ENCODE measurements at regions not wholly inside any gene's neighbourhood (a gene's known extent, or its start where the extent isn't known, plus 50 kb on each side); places are given as distances from the start of the nearest gene placed in this dataset.

DNA sequence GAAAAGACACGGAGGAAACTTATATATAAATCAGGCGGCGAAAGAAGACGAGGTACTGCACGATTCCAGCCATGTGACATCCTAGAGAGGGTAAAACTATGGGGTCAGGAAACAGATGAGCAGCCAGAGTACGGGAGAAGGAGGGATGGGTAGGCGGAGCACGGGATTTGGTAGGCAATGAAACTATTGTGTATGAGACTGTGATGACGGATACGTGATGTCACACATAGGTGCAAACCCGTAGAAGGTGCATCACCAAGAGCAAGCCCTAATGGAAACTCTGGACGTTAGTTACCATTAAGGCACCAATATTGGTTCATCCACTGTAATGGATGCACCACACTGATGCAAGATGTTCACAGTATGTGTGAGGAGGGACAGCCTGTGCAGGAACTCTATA, 93.8 kb upstream of the MGMT start:
- Histone ChIP-seq H3K4me3 (ENCODE audit: low read length) (no peak overlapping the region), H3F3A (ENCODE audit: control insufficient read depth, insufficient read depth) (no peaks in the 10 kb centered on the region), H3K9me3 (ENCODE audit: control insufficient read depth, insufficient read depth, low read length) (no peaks in the 10 kb centered on the region), H3K4me1 (ENCODE audit: control insufficient read depth, low read length) (no peaks in the 10 kb centered on the region), H3K4me2 (ENCODE audit: low read length) (no peak overlapping the region), H3K9me2 (replicated peaks; ENCODE audit: control insufficient read depth, low read length) (no peaks in the 10 kb centered on the region), H3K27me3 (ENCODE audit: control insufficient read depth, low read length) (peaks cover 2% of the 10 kb centered on the region; the same call in 1 of the 2 replicates), H3K27ac (ENCODE audit: low read depth, low read length) (no peak overlapping the region), H4K20me1 (ENCODE audit: control insufficient read depth, insufficient read depth, low read depth, low read length) (no peaks in the 10 kb centered on the region), H3K36me3 (ENCODE audit: control insufficient read depth, low read length) (no peaks in the 10 kb centered on the region), H3K79me2 (ENCODE audit: control insufficient read depth, low read length) (no peaks in the 10 kb centered on the region)
- TF ChIP-seq, protein P1, sequence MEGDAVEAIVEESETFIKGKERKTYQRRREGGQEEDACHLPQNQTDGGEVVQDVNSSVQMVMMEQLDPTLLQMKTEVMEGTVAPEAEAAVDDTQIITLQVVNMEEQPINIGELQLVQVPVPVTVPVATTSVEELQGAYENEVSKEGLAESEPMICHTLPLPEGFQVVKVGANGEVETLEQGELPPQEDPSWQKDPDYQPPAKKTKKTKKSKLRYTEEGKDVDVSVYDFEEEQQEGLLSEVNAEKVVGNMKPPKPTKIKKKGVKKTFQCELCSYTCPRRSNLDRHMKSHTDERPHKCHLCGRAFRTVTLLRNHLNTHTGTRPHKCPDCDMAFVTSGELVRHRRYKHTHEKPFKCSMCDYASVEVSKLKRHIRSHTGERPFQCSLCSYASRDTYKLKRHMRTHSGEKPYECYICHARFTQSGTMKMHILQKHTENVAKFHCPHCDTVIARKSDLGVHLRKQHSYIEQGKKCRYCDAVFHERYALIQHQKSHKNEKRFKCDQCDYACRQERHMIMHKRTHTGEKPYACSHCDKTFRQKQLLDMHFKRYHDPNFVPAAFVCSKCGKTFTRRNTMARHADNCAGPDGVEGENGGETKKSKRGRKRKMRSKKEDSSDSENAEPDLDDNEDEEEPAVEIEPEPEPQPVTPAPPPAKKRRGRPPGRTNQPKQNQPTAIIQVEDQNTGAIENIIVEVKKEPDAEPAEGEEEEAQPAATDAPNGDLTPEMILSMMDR (IDR thresholded peaks at IDR 0.05; ENCODE audit: low read depth, low read length, poor library complexity, severe bottlenecking) = no peak
- no peak for TF ChIP-seq EZH2phosphoT487 (IDR thresholded peaks at IDR 0.05; ENCODE audit: borderline replicate concordance, low read length)

DNA sequence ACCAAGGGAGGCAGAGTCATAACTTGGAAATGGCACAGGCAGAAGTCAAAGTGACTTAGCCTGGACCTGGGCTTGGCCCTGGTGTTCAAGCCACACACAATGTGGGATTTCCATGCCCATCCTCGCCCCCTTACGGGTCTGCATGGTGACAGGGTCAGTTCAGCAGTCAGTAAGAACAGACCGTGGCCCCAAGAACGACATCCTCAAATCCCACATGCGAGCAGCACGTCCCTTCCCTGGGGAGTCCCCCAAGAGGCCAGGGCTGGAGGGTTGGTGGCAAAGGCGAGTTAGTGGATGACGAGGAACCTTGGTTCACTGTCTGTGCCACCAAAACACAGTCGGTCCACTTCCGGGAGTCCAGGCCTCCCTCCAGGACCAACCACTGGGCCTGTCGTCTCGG, 93.3 kb upstream of the MGMT start:
- H3K4me3 ChIP-seq (ENCODE audit: low read length) = no peak overlapping the region
- no peak overlapping the region for H3K4me2 ChIP-seq (ENCODE audit: low read length)

DNA sequence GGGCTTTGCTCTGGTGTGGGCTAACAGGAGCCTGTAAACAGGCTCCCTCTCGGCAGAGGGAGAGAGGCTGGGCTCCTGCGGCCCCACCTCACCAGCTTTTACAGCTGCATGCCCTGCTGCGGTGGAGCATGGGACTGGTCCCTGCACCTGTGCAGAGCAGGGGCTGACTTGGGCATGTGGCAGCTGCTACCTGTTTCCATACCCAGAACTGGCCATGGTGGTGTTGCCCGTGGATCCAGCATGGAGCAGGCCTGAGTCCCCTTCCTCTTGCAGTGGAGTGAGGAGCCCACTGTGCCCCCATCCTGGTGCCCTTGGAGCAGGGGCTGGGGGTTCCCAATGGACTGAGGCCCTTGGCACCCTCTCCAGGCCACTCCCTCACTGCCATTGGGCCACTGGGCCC, 91.9 kb upstream of the MGMT start:
- Histone ChIP-seq H3K9me2 (replicated peaks; ENCODE audit: control insufficient read depth, low read length) (no peaks in the 10 kb centered on the region), H3K27me3 (ENCODE audit: control insufficient read depth, low read length) (peaks cover 2% of the 10 kb centered on the region; the same call in 1 of the 2 replicates), H3K27ac (ENCODE audit: low read depth, low read length) (no peak overlapping the region), H3K4me3 (ENCODE audit: low read length) (no peak overlapping the region), H3K36me3 (ENCODE audit: control insufficient read depth, low read length) (no peaks in the 10 kb centered on the region), H3K4me1 (ENCODE audit: control insufficient read depth, low read length) (no peaks in the 10 kb centered on the region), H3K9me3 (ENCODE audit: control insufficient read depth, insufficient read depth, low read length) (no peaks in the 10 kb centered on the region), H4K20me1 (ENCODE audit: control insufficient read depth, insufficient read depth, low read depth, low read length) (no peaks in the 10 kb centered on the region), H3F3A (ENCODE audit: control insufficient read depth, insufficient read depth) (no peaks in the 10 kb centered on the region), H3K79me2 (ENCODE audit: control insufficient read depth, low read length) (no peaks in the 10 kb centered on the region), H3K4me2 (ENCODE audit: low read length) (no peak overlapping the region)
- TF ChIP-seq, protein P1 (IDR thresholded peaks at IDR 0.05; ENCODE audit: low read depth, low read length, poor library complexity, severe bottlenecking) = no peak
- TF ChIP-seq EZH2phosphoT487 (IDR thresholded peaks at IDR 0.05; ENCODE audit: borderline replicate concordance, low read length) = no peak

More for the DNA sequence above, 93.3 kb upstream of the MGMT start:
- Histone ChIP-seq H3K9me2 (replicated peaks; ENCODE audit: control insufficient read depth, low read length) (no peaks in the 10 kb centered on the region), H3K36me3 (ENCODE audit: control insufficient read depth, low read length) (no peaks in the 10 kb centered on the region), H3K27me3 (ENCODE audit: control insufficient read depth, low read length) (peaks cover 2% of the 10 kb centered on the region; the same call in 1 of the 2 replicates), H3K27ac (ENCODE audit: low read depth, low read length) (no peak overlapping the region), H3K79me2 (ENCODE audit: control insufficient read depth, low read length) (no peaks in the 10 kb centered on the region), H3F3A (ENCODE audit: control insufficient read depth, insufficient read depth) (no peaks in the 10 kb centered on the region), H3K4me1 (ENCODE audit: control insufficient read depth, low read length) (no peaks in the 10 kb centered on the region), H4K20me1 (ENCODE audit: control insufficient read depth, insufficient read depth, low read depth, low read length) (no peaks in the 10 kb centered on the region), H3K9me3 (ENCODE audit: control insufficient read depth, insufficient read depth, low read length) (no peaks in the 10 kb centered on the region)
- TF ChIP-seq EZH2phosphoT487 (IDR thresholded peaks at IDR 0.05; ENCODE audit: borderline replicate concordance, low read length) = no peak
- TF ChIP-seq, protein P1 (IDR thresholded peaks at IDR 0.05; ENCODE audit: low read depth, low read length, poor library complexity, severe bottlenecking) = no peak

All from DOHH2 (cell line).